Breast epithelium (tissue), 3 donors: ENCODE measurements at regions not wholly inside any gene's neighbourhood (a gene's known extent, or its start where the extent isn't known, plus 50 kb on each side); places are given as distances from the start of the nearest gene placed in this dataset.

Experiments
- CTCF ChIP-seq, 3 donors: fragments of 450-650 bp; IDR thresholded peaks; one replicate each; pipeline ENCODE4 v1.5.1; 2016 to 2017; ENCODE audit warnings: antibody characterized with exemption in 3 of 3, mild to moderate bottlenecking in 3 of 3, moderate library complexity in 3 of 3
- POLR2A ChIP-seq: fragments of 450-650 bp; IDR thresholded peaks from one replicate; pipeline ENCODE4 v1.6.1; 2016; ENCODE audit warnings: antibody characterized with exemption, mild to moderate bottlenecking, moderate library complexity
- POLR2AphosphoS5 ChIP-seq, 3 donors: sonication (generic); formaldehyde crosslinking; IDR thresholded peaks; one replicate each; pipeline ENCODE4 v1.6.1; 2017; ENCODE audit warnings: antibody characterized with exemption in 3 of 3

GRCh38 chr4:60221866-60222265 is 978.3 kb upstream of the ADGRL3 start:
- TF ChIP-seq CTCF (IDR thresholded peaks at IDR 0.05) (no peak), POLR2AphosphoS5 (IDR thresholded peaks at IDR 0.05) (no peak), POLR2A (no peak)
